ENCODE measurements at regions not wholly inside any gene's neighbourhood (a gene's known extent, or its start where the extent isn't known, plus 50 kb on each side); places are given as distances from the start of the nearest gene placed in this dataset.

DNA sequence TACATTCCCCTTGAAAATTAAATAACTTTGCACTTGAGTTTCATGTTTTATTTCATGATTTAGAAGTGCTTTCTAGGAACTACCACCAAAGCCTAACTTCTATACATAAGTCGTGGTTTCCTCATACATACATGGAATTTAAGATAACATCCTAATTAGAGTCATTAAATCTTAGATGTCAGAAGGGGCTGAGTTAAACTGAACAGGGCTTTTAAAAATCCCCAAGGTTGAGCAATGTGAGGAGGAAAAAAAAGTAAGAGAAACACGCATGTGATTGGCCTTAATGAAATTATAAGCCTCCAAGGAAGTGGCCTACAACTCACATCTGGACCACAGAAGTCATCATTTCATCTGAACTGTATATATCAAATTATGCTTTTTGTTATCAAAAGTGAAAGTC is 303.1 kb upstream of the SEMA6D start:
- Histone ChIP-seq H2BK12ac (ENCODE audit: low read length in 2 of 2) (no peak overlapping the region), H3K4me2 (ENCODE audit: low read length, poor library complexity, severe bottlenecking) (no peak overlapping the region), H3K23ac (ENCODE audit: low read length in 2 of 2) (no peak overlapping the region), H2AFZ (ENCODE audit: low read depth, low read length) (no peak overlapping the region), H4K91ac (ENCODE audit: low read length) (no peak overlapping the region), H4K8ac (ENCODE audit: low read length) (no peak overlapping the region), H3K27ac (ENCODE audit: low read length, poor library complexity, severe bottlenecking) (no peak overlapping the region), H3K9me3 (ENCODE audit: control insufficient read depth, low read length) (no peaks in the 10 kb centered on the region), H3K9ac (ENCODE audit: low read length) (no peak overlapping the region), H3K14ac (ENCODE audit: low read length in 2 of 2) (no peak overlapping the region), H3K36me3 (ENCODE audit: control insufficient read depth in 1 of 2, insufficient read depth in 2 of 2, low read depth in 1 of 2, low read length in 2 of 2) (no peaks in the 10 kb centered on the region), H3K4me1 (ENCODE audit: control insufficient read depth, insufficient read depth, low read depth, low read length) (no peaks in the 10 kb centered on the region), H2BK15ac (ENCODE audit: low read depth, poor library complexity, severe bottlenecking) (no peak overlapping the region), H2BK120ac (ENCODE audit: low read depth, low read length) (no peak overlapping the region), H3K18ac (ENCODE audit: low read depth in 1 of 2, low read length in 2 of 2) (no peak overlapping the region), H3K4ac (ENCODE audit: low read depth in 1 of 2, low read length in 2 of 2) (no peak overlapping the region), H3K4me3 (ENCODE audit: insufficient read depth in 1 of 2, low read depth in 1 of 2, low read length in 2 of 2) (no peak overlapping the region), H2BK5ac (ENCODE audit: low read depth, low read length, poor library complexity, severe bottlenecking) (no peak overlapping the region), H3K79me1 (replicated peaks; ENCODE audit: low read length, poor library complexity, severe bottlenecking) (no peaks in the 10 kb centered on the region), H2AK5ac (ENCODE audit: low read length, severe bottlenecking) (no peak overlapping the region), H3K27me3 (ENCODE audit: control insufficient read depth in 1 of 2, insufficient read depth in 1 of 2, low read length in 2 of 2) (no peaks in the 10 kb centered on the region)
- no CpG with 5 or more reads among the region's 2 CpGs for WGBS
- no peak for DNase-seq

DNA sequence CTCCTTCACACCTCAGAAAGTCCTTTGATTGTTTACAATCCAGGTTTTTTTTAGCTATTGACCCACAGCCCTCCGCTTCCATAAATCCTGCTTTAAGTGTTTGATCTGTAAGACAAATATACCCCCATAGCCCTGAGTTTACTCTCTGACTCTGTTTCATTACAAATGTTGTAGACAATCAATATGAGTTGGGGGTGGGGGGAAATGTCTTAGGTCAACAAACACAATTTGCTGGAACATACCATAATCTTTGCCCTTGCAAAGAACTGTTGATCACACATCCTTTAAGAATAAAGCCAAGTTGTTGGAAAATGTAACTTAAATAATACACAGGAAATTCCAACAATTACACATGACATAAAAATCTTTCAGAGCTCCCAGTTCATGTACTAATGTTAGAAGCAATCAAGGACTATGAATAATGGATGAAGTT is 301.8 kb upstream of the SEMA6D start:
- Histone ChIP-seq H3K36me3 (ENCODE audit: control insufficient read depth in 1 of 2, insufficient read depth in 2 of 2, low read depth in 1 of 2, low read length in 2 of 2) (no peaks in the 10 kb centered on the region), H4K8ac (ENCODE audit: low read length) (no peak overlapping the region), H3K23ac (ENCODE audit: low read length in 2 of 2) (no peak overlapping the region), H3K4me2 (ENCODE audit: low read length, poor library complexity, severe bottlenecking) (no peak overlapping the region), H3K9me3 (ENCODE audit: control insufficient read depth, low read length) (no peaks in the 10 kb centered on the region), H3K79me1 (replicated peaks; ENCODE audit: low read length, poor library complexity, severe bottlenecking) (no peaks in the 10 kb centered on the region), H3K4me3 (ENCODE audit: insufficient read depth in 1 of 2, low read depth in 1 of 2, low read length in 2 of 2) (no peak overlapping the region), H3K4ac (ENCODE audit: low read depth in 1 of 2, low read length in 2 of 2) (no peak overlapping the region), H3K27me3 (ENCODE audit: control insufficient read depth in 1 of 2, insufficient read depth in 1 of 2, low read length in 2 of 2) (no peaks in the 10 kb centered on the region), H2BK12ac (ENCODE audit: low read length in 2 of 2) (no peak overlapping the region), H2BK120ac (ENCODE audit: low read depth, low read length) (no peak overlapping the region), H3K14ac (ENCODE audit: low read length in 2 of 2) (no peak overlapping the region), H3K4me1 (ENCODE audit: control insufficient read depth, insufficient read depth, low read depth, low read length) (no peaks in the 10 kb centered on the region), H3K9ac (ENCODE audit: low read length) (no peak overlapping the region), H4K91ac (ENCODE audit: low read length) (no peak overlapping the region), H3K27ac (ENCODE audit: low read length, poor library complexity, severe bottlenecking) (no peak overlapping the region), H2AFZ (ENCODE audit: low read depth, low read length) (no peak overlapping the region), H2BK5ac (ENCODE audit: low read depth, low read length, poor library complexity, severe bottlenecking) (no peak overlapping the region), H2BK15ac (ENCODE audit: low read depth, poor library complexity, severe bottlenecking) (no peak overlapping the region), H3K18ac (ENCODE audit: low read depth in 1 of 2, low read length in 2 of 2) (peak overlapping the region in 1 of 2 experiments; percentile 49), H2AK5ac (ENCODE audit: low read length, severe bottlenecking) (no peak overlapping the region)
- DNase-seq = no peak
- WGBS = 83% methylated on average over 1 of the region's 1 CpG

DNA sequence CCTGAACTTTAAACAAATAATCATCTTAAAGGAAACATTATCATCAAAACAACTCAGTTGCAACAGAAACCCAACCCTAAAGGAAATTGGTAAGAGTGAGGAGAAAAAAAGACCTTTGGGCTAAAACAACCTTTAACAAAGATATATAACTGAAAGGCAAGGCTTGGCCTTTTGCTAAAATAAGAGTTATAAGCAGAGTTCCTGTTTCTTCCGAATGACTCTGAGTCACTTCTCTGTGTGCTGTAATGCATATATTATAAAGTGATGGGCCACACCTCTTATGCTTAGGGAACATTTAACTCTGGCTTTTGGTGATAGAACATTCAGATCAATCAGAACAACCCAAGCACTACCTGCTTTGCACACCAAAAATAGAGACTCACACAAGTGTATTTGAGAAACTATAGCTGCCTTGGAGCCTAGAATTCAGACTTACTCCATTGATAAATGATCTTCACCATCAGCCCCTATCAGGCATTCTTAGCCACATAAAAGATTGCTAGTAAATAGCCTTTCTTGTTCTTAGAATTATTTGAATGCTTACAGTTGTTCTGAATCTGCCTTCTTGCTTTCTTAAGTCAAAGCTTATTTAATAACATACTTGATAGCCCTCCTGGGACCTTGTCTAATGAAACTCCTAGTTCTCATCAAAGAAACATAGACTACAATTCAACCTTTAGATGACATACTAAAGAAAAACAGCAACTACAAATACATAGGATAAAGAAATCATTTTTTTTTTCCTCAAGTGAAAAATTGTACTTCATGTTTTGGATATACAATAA is 294.2 kb upstream of the SEMA6D start:
- Histone ChIP-seq H3K79me1 (replicated peaks; ENCODE audit: low read length, poor library complexity, severe bottlenecking) (no peaks in the 10 kb centered on the region), H2AK5ac (ENCODE audit: low read length, severe bottlenecking) (no peak overlapping the region), H2AFZ (ENCODE audit: low read depth, low read length) (no peak overlapping the region), H2BK120ac (ENCODE audit: low read depth, low read length) (no peak overlapping the region), H2BK15ac (ENCODE audit: low read depth, poor library complexity, severe bottlenecking) (no peak overlapping the region), H2BK12ac (ENCODE audit: low read length in 2 of 2) (no peak overlapping the region), H3K4me3 (ENCODE audit: insufficient read depth in 1 of 2, low read depth in 1 of 2, low read length in 2 of 2) (no peak overlapping the region), H4K91ac (ENCODE audit: low read length) (no peak overlapping the region), H3K27ac (ENCODE audit: low read length, poor library complexity, severe bottlenecking) (no peak overlapping the region), H3K36me3 (ENCODE audit: control insufficient read depth in 1 of 2, insufficient read depth in 2 of 2, low read depth in 1 of 2, low read length in 2 of 2) (no peaks in the 10 kb centered on the region), H3K23ac (ENCODE audit: low read length in 2 of 2) (no peak overlapping the region), H3K4me1 (ENCODE audit: control insufficient read depth, insufficient read depth, low read depth, low read length) (no peaks in the 10 kb centered on the region), H3K14ac (ENCODE audit: low read length in 2 of 2) (no peak overlapping the region), H3K4me2 (ENCODE audit: low read length, poor library complexity, severe bottlenecking) (no peak overlapping the region), H3K27me3 (ENCODE audit: control insufficient read depth in 1 of 2, insufficient read depth in 1 of 2, low read length in 2 of 2) (no peaks in the 10 kb centered on the region), H4K8ac (ENCODE audit: low read length) (no peak overlapping the region), H3K9me3 (ENCODE audit: control insufficient read depth, low read length) (no peaks in the 10 kb centered on the region), H3K18ac (ENCODE audit: low read depth in 1 of 2, low read length in 2 of 2) (no peak overlapping the region), H3K4ac (ENCODE audit: low read depth in 1 of 2, low read length in 2 of 2) (no peak overlapping the region), H3K9ac (ENCODE audit: low read length) (peak overlapping the region; percentile 9), H2BK5ac (ENCODE audit: low read depth, low read length, poor library complexity, severe bottlenecking) (no peak overlapping the region)
- peak; percentile 38 for DNase-seq
- WGBS = no CpG with 5 or more reads among the region's 1 CpG

DNA sequence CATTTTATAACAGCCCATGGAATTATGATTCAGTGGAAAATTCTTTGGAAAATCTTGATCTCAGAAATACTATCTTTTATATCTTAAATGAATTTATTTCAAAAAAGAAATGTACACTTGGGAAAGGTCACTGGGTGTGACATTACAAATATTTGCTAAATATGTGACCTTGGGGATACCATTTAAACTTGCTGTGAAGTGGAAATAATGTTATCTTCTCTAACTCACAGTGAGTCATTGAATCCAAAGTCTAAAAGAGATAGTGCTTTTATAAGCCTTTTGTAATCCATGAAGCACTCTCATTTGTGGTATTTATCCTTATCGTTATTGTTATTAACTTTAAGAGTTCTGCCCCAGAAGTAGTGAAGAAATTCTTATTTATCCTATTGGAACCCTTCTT is 289.8 kb upstream of the SEMA6D start:
- no peak overlapping the region for H3K27ac ChIP-seq (ENCODE audit: low read length, poor library complexity, severe bottlenecking)
- H4K8ac ChIP-seq (ENCODE audit: low read length) = no peak overlapping the region
- H3K9ac ChIP-seq (ENCODE audit: low read length) = no peak overlapping the region
- no peak overlapping the region for H2BK12ac ChIP-seq (ENCODE audit: low read length in 2 of 2)
- no peak overlapping the region for H2BK15ac ChIP-seq (ENCODE audit: low read depth, poor library complexity, severe bottlenecking)
- no peak overlapping the region for H2BK5ac ChIP-seq (ENCODE audit: low read depth, low read length, poor library complexity, severe bottlenecking)
- H3K23ac ChIP-seq (ENCODE audit: low read length in 2 of 2) = no peak overlapping the region
- H3K4ac ChIP-seq (ENCODE audit: low read depth in 1 of 2, low read length in 2 of 2) = no peak overlapping the region
- no peak overlapping the region for H2BK120ac ChIP-seq (ENCODE audit: low read depth, low read length)
- no peaks in the 10 kb centered on the region for H3K79me1 ChIP-seq (replicated peaks; ENCODE audit: low read length, poor library complexity, severe bottlenecking)
- no peaks in the 10 kb centered on the region for H3K27me3 ChIP-seq (ENCODE audit: control insufficient read depth in 1 of 2, insufficient read depth in 1 of 2, low read length in 2 of 2)
- no peak for DNase-seq
- H3K9me3 ChIP-seq (ENCODE audit: control insufficient read depth, low read length) = no peaks in the 10 kb centered on the region
- H3K36me3 ChIP-seq (ENCODE audit: control insufficient read depth in 1 of 2, insufficient read depth in 2 of 2, low read depth in 1 of 2, low read length in 2 of 2) = no peaks in the 10 kb centered on the region
- H3K4me2 ChIP-seq (ENCODE audit: low read length, poor library complexity, severe bottlenecking) = no peak overlapping the region
- no peak overlapping the region for H3K14ac ChIP-seq (ENCODE audit: low read length in 2 of 2)
- no peak overlapping the region for H2AK5ac ChIP-seq (ENCODE audit: low read length, severe bottlenecking)
- no peak overlapping the region for H2AFZ ChIP-seq (ENCODE audit: low read depth, low read length)
- H3K4me1 ChIP-seq (ENCODE audit: control insufficient read depth, insufficient read depth, low read depth, low read length) = peaks cover 2% of the 10 kb centered on the region
- H3K4me3 ChIP-seq (ENCODE audit: insufficient read depth in 1 of 2, low read depth in 1 of 2, low read length in 2 of 2) = no peak overlapping the region
- H3K18ac ChIP-seq (ENCODE audit: low read depth in 1 of 2, low read length in 2 of 2) = no peak overlapping the region
- H4K91ac ChIP-seq (ENCODE audit: low read length) = no peak overlapping the region
- no CpG with 5 or more reads among the region's 1 CpG for WGBS
